GM23338 (cell line): ENCODE measurements at regions not wholly inside any gene's neighbourhood (a gene's known extent, or its start where the extent isn't known, plus 50 kb on each side); places are given as distances from the start of the nearest gene placed in this dataset.

Experiments used
- ATAC-seq: fragments of 200-7000 bp; cut with Tn5 transposase; 3 replicates; pipeline ENCODE4 v1.9.1; 2020
- DNase-seq: peaks from one replicate; pipeline ENCODE4 v3.0.0-alpha.2; 2015; ENCODE audit warnings: low spot score
- H2AFZ ChIP-seq: fragments of 200-600 bp; sonication (generic); 2 replicates; pipeline ENCODE4 v1.8.0; 2016; ENCODE audit warnings: antibody characterized with exemption, mild to moderate bottlenecking, moderate library complexity
- H3F3A ChIP-seq: fragments of 200-600 bp; sonication (generic); replicated peaks from 2 replicates; pipeline ENCODE4 v1.8.0; 2017; ENCODE audit warnings: antibody characterized with exemption, mixed run types, low read depth
- H3K27ac ChIP-seq: fragments of 200-600 bp; sonication (generic); 2 replicates; pipeline ENCODE4 v1.6.1; 2016; ENCODE audit warnings: low read depth
- H3K27me3 ChIP-seq: fragments of 200-600 bp; sonication (generic); 2 replicates; pipeline ENCODE4 v1.8.0; 2016; ENCODE audit warnings: mild to moderate bottlenecking, mixed run types, moderate library complexity; ENCODE audit not compliant: insufficient read depth
- H3K36me3 ChIP-seq: fragments of 200-600 bp; sonication (generic); 2 replicates; pipeline ENCODE4 v1.8.0; 2016; ENCODE audit warnings: mild to moderate bottlenecking; ENCODE audit not compliant: insufficient read depth
- H3K4me1 ChIP-seq: fragments of 200-600 bp; sonication (generic); 2 replicates; pipeline ENCODE4 v1.8.0; 2016; ENCODE audit warnings: mild to moderate bottlenecking, moderate library complexity; ENCODE audit not compliant: insufficient read depth
- H3K4me2 ChIP-seq: fragments of 200-600 bp; sonication (generic); 2 replicates; pipeline ENCODE4 v1.7.1; 2017; ENCODE audit warnings: mixed run types
- H3K4me3 ChIP-seq: fragments of 200-600 bp; sonication (generic); 2 replicates; pipeline ENCODE4 v1.6.1; 2016; ENCODE audit warnings: mixed run types
- H3K79me2 ChIP-seq: fragments of 200-600 bp; sonication (generic); replicated peaks from 2 replicates; pipeline ENCODE4 v1.8.0; 2017; ENCODE audit warnings: mild to moderate bottlenecking; ENCODE audit not compliant: insufficient read depth
- H3K9me2 ChIP-seq: fragments of 200-600 bp; sonication (generic); 2 replicates; pipeline ENCODE4 v1.8.0; 2017; ENCODE audit not compliant: insufficient read depth
- H4K20me1 ChIP-seq: fragments of 200-600 bp; sonication (generic); replicated peaks from 2 replicates; pipeline ENCODE4 v1.8.0; 2017; ENCODE audit warnings: mild to moderate bottlenecking; ENCODE audit not compliant: insufficient read depth
- H3K27ac Mint-ChIP-seq: 2 replicates; pipeline ENCODE4 v1.8.0; 2020; ENCODE audit warnings: inconsistent platforms, mild to moderate bottlenecking, moderate library complexity, mixed read lengths
- H3K27me3 Mint-ChIP-seq: 3 replicates; pipeline ENCODE4 v1.8.0; 2022; ENCODE audit warnings: low read depth, mild to moderate bottlenecking, moderate library complexity, mixed read lengths, inconsistent platforms; ENCODE audit not compliant: insufficient read depth, poor library complexity
- H3K36me3 Mint-ChIP-seq: 3 replicates; pipeline ENCODE4 v1.8.0; 2021; ENCODE audit warnings: low read depth, mild to moderate bottlenecking, inconsistent platforms, moderate library complexity, mixed read lengths
- H3K4me1 Mint-ChIP-seq: 3 replicates; pipeline ENCODE4 v1.8.0; 2020; ENCODE audit warnings: mild to moderate bottlenecking, inconsistent platforms, mixed read lengths
- H3K4me3 Mint-ChIP-seq: 3 replicates; pipeline ENCODE4 v1.8.0; 2021; ENCODE audit warnings: moderate library complexity, mild to moderate bottlenecking, inconsistent platforms, mixed read lengths
- H3K9me3 Mint-ChIP-seq: 3 replicates; pipeline ENCODE4 v1.8.0; 2020; ENCODE audit warnings: moderate library complexity, mild to moderate bottlenecking, inconsistent platforms, mixed read lengths
- CREB1 ChIP-seq: fragments of 250-450 bp; sonication (Bioruptor Pico); IDR thresholded peaks from 2 replicates; pipeline ENCODE4 v1.5.0; 2020; ENCODE audit warnings: low read depth, mild to moderate bottlenecking, moderate library complexity
- EZH2 ChIP-seq: fragments of 200-600 bp; sonication (generic); IDR thresholded peaks from one replicate; pipeline ENCODE4 v1.8.0; 2017; ENCODE audit warnings: antibody characterized with exemption, mild to moderate bottlenecking, low read depth; ENCODE audit not compliant: unreplicated experiment
- EZH2phosphoT487 ChIP-seq: fragments of 200-600 bp; sonication (generic); IDR thresholded peaks from one replicate; pipeline ENCODE4 v1.8.1; 2018; ENCODE audit warnings: antibody characterized with exemption; ENCODE audit not compliant: unreplicated experiment
- JUNB ChIP-seq: IDR thresholded peaks from one replicate; pipeline ENCODE4 v1.6.1; 2016; ENCODE audit warnings: antibody characterized with exemption; ENCODE audit not compliant: unreplicated experiment
- NANOG ChIP-seq: IDR thresholded peaks from 2 replicates; pipeline ENCODE4 v1.6.1; 2016; ENCODE audit warnings: antibody characterized with exemption, borderline replicate concordance
- POLR2AphosphoS5 ChIP-seq: IDR thresholded peaks from 2 replicates; pipeline ENCODE4 v1.6.1; 2016; ENCODE audit warnings: antibody characterized with exemption, low read depth
- STAT1 ChIP-seq: IDR thresholded peaks from one replicate; pipeline ENCODE4 v1.6.1; 2016; ENCODE audit warnings: antibody characterized with exemption; ENCODE audit not compliant: unreplicated experiment
- ZNF114 ChIP-seq: fragments of 250-450 bp; sonication (Bioruptor Pico); IDR thresholded peaks from 2 replicates; pipeline ENCODE4 v1.5.0; 2020; ENCODE audit warnings: mild to moderate bottlenecking, moderate library complexity
- ZNF331 ChIP-seq: fragments of 250-450 bp; sonication (Bioruptor Pico); IDR thresholded peaks from 2 replicates; pipeline ENCODE4 v1.5.0; 2020; ENCODE audit warnings: low read depth, mild to moderate bottlenecking, moderate library complexity
- TF ChIP-seq, protein P1 (sequence below): IDR thresholded peaks from one replicate; pipeline ENCODE4 v1.6.1; 2018; ENCODE audit warnings: antibody characterized with exemption; ENCODE audit not compliant: unreplicated experiment
- TF ChIP-seq, protein P2 (sequence below), 2 experiments: fragments of 200-600 bp in 1 of 2; sonication (generic) in 1 of 2; conservative IDR thresholded peaks; 2 replicates each; pipeline versions ENCODE4 v1.5.1 to v1.6.1; 2016 to 2017; ENCODE audit warnings: antibody characterized with exemption in 2 of 2, low read depth in 2 of 2, mild to moderate bottlenecking in 2 of 2, moderate library complexity in 1 of 2
- TF ChIP-seq, protein P3 (sequence below): fragments of 250-450 bp; sonication (Bioruptor Pico); IDR thresholded peaks from 2 replicates; pipeline ENCODE4 v1.5.0; 2020; ENCODE audit warnings: mild to moderate bottlenecking, moderate library complexity
- TF ChIP-seq, protein P4 (sequence below): IDR thresholded peaks from 2 replicates; pipeline ENCODE4 v1.6.1; 2016; ENCODE audit warnings: antibody characterized with exemption

DNA sequence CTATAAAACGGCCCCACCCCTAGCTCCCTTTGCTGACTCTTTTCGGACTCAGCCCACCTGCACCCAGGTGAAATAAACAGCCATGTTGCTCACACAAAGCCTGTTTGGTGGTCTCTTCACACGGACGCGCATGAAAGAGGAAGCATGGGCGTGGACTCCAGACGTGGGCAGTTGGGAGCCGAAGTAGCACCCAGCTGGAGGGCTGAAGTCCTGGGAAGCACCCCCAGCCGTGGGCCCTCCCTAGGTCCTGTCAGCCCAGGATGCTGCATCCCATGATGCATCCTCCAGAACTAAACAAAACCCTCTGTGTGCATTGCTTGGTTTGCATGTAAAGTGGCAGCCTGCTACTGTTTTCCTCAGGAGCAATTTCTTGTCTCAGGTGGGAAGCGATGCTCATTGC is 62.1 kb upstream of the CFAP46 start (continued):
- no peak for TF ChIP-seq CREB1 (CRISPR knock-in tag)

DNA sequence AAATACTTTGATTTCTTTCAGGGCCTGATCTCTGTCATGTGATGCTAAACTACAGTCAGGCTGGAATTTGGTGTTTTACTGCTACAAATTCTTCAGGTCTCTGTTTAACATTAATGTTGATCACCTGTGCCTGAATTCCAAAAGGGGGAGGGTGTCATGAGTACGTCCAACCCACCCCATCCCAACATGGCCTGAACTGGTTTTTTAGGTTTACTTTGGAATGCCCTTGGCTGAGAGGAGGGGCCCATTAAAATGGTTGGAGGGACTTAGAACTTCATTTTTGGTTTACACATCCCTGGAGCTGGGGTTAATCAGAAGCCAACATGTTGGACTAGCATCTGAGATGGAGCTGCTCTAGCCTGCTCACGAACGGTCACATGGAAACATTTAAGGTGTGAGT is 60.8 kb upstream of the CFAP46 start:
- Histone ChIP-seq H3K27ac (no peak overlapping the region), H2AFZ (no peak overlapping the region), H3F3A (no peaks in the 10 kb centered on the region), H3K4me2 (no peak overlapping the region), H3K9me2 (no peaks in the 10 kb centered on the region), H3K79me2 (no peaks in the 10 kb centered on the region), H3K4me3 (no peak overlapping the region), H3K27me3 (no peaks in the 10 kb centered on the region), H3K36me3 (no peaks in the 10 kb centered on the region), H3K4me1 (no peaks in the 10 kb centered on the region), H4K20me1 (no peaks in the 10 kb centered on the region)
- no peaks in the 10 kb centered on the region; the same call in 2 of the 3 replicates for H3K36me3 Mint-ChIP-seq
- H3K27ac Mint-ChIP-seq, result no peak overlapping the region
- DNase-seq, result no peak
- H3K9me3 Mint-ChIP-seq, result no peaks in the 10 kb centered on the region
- no peak for TF ChIP-seq CREB1 (CRISPR knock-in tag)
- no peak for TF ChIP-seq JUNB
- no peak for TF ChIP-seq ZNF114 (CRISPR knock-in tag)
- TF ChIP-seq ZNF331, result no peak
- TF ChIP-seq NANOG, result no peak
- TF ChIP-seq STAT1, result no peak
- TF ChIP-seq, protein P1, sequence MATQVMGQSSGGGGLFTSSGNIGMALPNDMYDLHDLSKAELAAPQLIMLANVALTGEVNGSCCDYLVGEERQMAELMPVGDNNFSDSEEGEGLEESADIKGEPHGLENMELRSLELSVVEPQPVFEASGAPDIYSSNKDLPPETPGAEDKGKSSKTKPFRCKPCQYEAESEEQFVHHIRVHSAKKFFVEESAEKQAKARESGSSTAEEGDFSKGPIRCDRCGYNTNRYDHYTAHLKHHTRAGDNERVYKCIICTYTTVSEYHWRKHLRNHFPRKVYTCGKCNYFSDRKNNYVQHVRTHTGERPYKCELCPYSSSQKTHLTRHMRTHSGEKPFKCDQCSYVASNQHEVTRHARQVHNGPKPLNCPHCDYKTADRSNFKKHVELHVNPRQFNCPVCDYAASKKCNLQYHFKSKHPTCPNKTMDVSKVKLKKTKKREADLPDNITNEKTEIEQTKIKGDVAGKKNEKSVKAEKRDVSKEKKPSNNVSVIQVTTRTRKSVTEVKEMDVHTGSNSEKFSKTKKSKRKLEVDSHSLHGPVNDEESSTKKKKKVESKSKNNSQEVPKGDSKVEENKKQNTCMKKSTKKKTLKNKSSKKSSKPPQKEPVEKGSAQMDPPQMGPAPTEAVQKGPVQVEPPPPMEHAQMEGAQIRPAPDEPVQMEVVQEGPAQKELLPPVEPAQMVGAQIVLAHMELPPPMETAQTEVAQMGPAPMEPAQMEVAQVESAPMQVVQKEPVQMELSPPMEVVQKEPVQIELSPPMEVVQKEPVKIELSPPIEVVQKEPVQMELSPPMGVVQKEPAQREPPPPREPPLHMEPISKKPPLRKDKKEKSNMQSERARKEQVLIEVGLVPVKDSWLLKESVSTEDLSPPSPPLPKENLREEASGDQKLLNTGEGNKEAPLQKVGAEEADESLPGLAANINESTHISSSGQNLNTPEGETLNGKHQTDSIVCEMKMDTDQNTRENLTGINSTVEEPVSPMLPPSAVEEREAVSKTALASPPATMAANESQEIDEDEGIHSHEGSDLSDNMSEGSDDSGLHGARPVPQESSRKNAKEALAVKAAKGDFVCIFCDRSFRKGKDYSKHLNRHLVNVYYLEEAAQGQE, result no peak
- TF ChIP-seq, protein P2, sequence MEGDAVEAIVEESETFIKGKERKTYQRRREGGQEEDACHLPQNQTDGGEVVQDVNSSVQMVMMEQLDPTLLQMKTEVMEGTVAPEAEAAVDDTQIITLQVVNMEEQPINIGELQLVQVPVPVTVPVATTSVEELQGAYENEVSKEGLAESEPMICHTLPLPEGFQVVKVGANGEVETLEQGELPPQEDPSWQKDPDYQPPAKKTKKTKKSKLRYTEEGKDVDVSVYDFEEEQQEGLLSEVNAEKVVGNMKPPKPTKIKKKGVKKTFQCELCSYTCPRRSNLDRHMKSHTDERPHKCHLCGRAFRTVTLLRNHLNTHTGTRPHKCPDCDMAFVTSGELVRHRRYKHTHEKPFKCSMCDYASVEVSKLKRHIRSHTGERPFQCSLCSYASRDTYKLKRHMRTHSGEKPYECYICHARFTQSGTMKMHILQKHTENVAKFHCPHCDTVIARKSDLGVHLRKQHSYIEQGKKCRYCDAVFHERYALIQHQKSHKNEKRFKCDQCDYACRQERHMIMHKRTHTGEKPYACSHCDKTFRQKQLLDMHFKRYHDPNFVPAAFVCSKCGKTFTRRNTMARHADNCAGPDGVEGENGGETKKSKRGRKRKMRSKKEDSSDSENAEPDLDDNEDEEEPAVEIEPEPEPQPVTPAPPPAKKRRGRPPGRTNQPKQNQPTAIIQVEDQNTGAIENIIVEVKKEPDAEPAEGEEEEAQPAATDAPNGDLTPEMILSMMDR (conservative IDR thresholded peaks at IDR 0.05; ENCODE audit: low read depth in 2 of 2), result no peak
- TF ChIP-seq, protein P3, sequence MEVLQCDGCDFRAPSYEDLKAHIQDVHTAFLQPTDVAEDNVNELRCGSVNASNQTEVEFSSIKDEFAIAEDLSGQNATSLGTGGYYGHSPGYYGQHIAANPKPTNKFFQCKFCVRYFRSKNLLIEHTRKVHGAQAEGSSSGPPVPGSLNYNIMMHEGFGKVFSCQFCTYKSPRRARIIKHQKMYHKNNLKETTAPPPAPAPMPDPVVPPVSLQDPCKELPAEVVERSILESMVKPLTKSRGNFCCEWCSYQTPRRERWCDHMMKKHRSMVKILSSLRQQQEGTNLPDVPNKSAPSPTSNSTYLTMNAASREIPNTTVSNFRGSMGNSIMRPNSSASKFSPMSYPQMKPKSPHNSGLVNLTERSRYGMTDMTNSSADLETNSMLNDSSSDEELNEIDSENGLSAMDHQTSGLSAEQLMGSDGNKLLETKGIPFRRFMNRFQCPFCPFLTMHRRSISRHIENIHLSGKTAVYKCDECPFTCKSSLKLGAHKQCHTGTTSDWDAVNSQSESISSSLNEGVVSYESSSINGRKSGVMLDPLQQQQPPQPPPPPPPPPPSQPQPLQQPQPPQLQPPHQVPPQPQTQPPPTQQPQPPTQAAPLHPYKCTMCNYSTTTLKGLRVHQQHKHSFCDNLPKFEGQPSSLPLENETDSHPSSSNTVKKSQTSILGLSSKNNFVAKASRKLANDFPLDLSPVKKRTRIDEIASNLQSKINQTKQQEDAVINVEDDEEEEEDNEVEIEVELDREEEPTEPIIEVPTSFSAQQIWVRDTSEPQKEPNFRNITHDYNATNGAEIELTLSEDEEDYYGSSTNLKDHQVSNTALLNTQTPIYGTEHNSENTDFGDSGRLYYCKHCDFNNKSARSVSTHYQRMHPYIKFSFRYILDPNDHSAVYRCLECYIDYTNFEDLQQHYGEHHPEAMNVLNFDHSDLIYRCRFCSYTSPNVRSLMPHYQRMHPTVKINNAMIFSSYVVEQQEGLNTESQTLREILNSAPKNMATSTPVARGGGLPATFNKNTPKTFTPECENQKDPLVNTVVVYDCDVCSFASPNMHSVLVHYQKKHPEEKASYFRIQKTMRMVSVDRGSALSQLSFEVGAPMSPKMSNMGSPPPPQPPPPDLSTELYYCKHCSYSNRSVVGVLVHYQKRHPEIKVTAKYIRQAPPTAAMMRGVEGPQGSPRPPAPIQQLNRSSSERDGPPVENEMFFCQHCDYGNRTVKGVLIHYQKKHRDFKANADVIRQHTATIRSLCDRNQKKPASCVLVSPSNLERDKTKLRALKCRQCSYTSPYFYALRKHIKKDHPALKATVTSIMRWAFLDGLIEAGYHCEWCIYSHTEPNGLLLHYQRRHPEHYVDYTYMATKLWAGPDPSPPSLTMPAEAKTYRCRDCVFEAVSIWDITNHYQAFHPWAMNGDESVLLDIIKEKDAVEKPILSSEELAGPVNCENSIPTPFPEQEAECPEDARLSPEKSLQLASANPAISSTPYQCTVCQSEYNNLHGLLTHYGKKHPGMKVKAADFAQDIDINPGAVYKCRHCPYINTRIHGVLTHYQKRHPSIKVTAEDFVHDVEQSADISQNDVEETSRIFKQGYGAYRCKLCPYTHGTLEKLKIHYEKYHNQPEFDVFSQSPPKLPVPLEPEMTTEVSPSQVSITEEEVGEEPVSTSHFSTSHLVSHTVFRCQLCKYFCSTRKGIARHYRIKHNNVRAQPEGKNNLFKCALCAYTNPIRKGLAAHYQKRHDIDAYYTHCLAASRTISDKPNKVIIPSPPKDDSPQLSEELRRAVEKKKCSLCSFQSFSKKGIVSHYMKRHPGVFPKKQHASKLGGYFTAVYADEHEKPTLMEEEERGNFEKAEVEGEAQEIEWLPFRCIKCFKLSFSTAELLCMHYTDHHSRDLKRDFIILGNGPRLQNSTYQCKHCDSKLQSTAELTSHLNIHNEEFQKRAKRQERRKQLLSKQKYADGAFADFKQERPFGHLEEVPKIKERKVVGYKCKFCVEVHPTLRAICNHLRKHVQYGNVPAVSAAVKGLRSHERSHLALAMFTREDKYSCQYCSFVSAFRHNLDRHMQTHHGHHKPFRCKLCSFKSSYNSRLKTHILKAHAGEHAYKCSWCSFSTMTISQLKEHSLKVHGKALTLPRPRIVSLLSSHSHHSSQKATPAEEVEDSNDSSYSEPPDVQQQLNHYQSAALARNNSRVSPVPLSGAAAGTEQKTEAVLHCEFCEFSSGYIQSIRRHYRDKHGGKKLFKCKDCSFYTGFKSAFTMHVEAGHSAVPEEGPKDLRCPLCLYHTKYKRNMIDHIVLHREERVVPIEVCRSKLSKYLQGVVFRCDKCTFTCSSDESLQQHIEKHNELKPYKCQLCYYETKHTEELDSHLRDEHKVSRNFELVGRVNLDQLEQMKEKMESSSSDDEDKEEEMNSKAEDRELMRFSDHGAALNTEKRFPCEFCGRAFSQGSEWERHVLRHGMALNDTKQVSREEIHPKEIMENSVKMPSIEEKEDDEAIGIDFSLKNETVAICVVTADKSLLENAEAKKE, result no peak
- no peak for TF ChIP-seq EZH2
- no peak for TF ChIP-seq EZH2phosphoT487
- TF ChIP-seq POLR2AphosphoS5, result no peak
- TF ChIP-seq, protein P4, sequence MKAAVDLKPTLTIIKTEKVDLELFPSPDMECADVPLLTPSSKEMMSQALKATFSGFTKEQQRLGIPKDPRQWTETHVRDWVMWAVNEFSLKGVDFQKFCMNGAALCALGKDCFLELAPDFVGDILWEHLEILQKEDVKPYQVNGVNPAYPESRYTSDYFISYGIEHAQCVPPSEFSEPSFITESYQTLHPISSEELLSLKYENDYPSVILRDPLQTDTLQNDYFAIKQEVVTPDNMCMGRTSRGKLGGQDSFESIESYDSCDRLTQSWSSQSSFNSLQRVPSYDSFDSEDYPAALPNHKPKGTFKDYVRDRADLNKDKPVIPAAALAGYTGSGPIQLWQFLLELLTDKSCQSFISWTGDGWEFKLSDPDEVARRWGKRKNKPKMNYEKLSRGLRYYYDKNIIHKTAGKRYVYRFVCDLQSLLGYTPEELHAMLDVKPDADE, result no peak
- no peak for ATAC-seq
- peaks cover 1% of the 10 kb centered on the region for H3K27me3 Mint-ChIP-seq
- peaks cover 4% of the 10 kb centered on the region; the same call in 2 of the 3 replicates for H3K4me1 Mint-ChIP-seq
- no peak overlapping the region for H3K4me3 Mint-ChIP-seq
